HepG2 (cell line): ENCODE measurements at regions not wholly inside any gene's neighbourhood (a gene's known extent, or its start where the extent isn't known, plus 50 kb on each side); places are given as distances from the start of the nearest gene placed in this dataset.

ENCODE experiments used
- ATAC-seq: fragments of 200-7000 bp; cut with Tn5 transposase; 3 replicates; pipeline ENCODE4 v1.9.1; 2020; ENCODE audit warnings: mild to moderate bottlenecking, moderate library complexity
- BruUV-seq: library from RNA; stranded (reverse); fragments of 400-500 nt; replicated peaks from 2 replicates; lab custom pipeline; 2021; lab: Mats Ljungman, UMichigan
- CTCF ChIA-PET: fragments of 300-600 bp; formaldehyde crosslinking; extraction: SDS; loops from one replicate; lab custom pipeline; 2021; ENCODE audit warnings: low total read pairs, inconsistent platforms, low intra/inter-chr PET ratio; lab: Yijun Ruan, JAX
- POLR2A ChIA-PET: fragments of 350-600 bp; sonication (Branson Sonifier 250); formaldehyde crosslinking; loops from one replicate; lab custom pipeline; 2020; ENCODE audit warnings: antibody characterized with exemption, inconsistent platforms; lab: Yijun Ruan, JAX
- DNase-seq: peaks from one replicate; pipeline ENCODE4 v3.0.0-alpha.2; 2015; ENCODE audit warnings: low spot score
- FAIRE-seq: peaks from 3 replicates; lab custom pipeline; 2011; peaks lifted over from hg19 to GRCh38; lab: Jason Lieb, UNC
- H2AFZ ChIP-seq: one replicate; pipeline ENCODE4 v1.6.1; 2011; ENCODE audit warnings: low read length, inconsistent platforms
- H3K27ac ChIP-seq: fragments of 300-600 bp; 3 replicates; pipeline ENCODE4 v1.8.0; 2011; ENCODE audit warnings: mixed run types, mild to moderate bottlenecking, mixed read lengths, low read length, inconsistent platforms; ENCODE audit not compliant: insufficient read depth; ENCODE audit errors: extremely low read length
- H3K27me3 ChIP-seq, 2 experiments: fragments of 200-600 bp in 1 of 2; 2 replicates in 1 of 2; 3 replicates in 1 of 2; pipeline versions ENCODE4 v1.6.0 to v1.8.0; 2011; ENCODE audit warnings: low read length in 2 of 2, mild to moderate bottlenecking in 2 of 2, moderate library complexity in 2 of 2, inconsistent platforms in 1 of 2; ENCODE audit not compliant: insufficient read depth in 2 of 2, control insufficient read depth in 1 of 2
- H3K36me3 ChIP-seq, 2 experiments: fragments of 200-600 bp in 1 of 2; replicated peaks in 1 of 2; 2 replicates in 1 of 2; 3 replicates in 1 of 2; pipeline versions ENCODE4 v1.5.1 to v1.8.0; 2011; ENCODE audit warnings: low read length in 2 of 2, inconsistent platforms in 1 of 2; ENCODE audit not compliant: insufficient read depth in 2 of 2, control insufficient read depth in 1 of 2
- H3K4me1 ChIP-seq: 2 replicates; pipeline ENCODE4 v1.5.1; 2012; ENCODE audit warnings: low read length, inconsistent platforms; ENCODE audit not compliant: insufficient read depth
- H3K4me2 ChIP-seq: 2 replicates; pipeline ENCODE4 v1.6.0; 2011; ENCODE audit warnings: low read depth, low read length, inconsistent platforms
- H3K4me3 ChIP-seq, 3 experiments: fragments of 200-600 bp in 1 of 3; sonication (generic), shearing (Covaris generic) in 1 of 3; replicated peaks in 1 of 3; 2 replicates each; pipeline ENCODE4 v1.5.1; 2011 to 2016; ENCODE audit warnings: low read length in 3 of 3, inconsistent platforms in 2 of 3, low read depth in 2 of 3, mild to moderate bottlenecking in 2 of 3, control low read depth in 1 of 3, mixed read lengths in 1 of 3; ENCODE audit not compliant: insufficient read depth in 1 of 3
- H3K79me2 ChIP-seq: one replicate; pipeline ENCODE4 v1.6.1; 2011; ENCODE audit warnings: low read length, inconsistent platforms; ENCODE audit not compliant: insufficient read depth
- H3K9ac ChIP-seq: 2 replicates; pipeline ENCODE4 v1.6.0; 2011; ENCODE audit warnings: mild to moderate bottlenecking, low read depth, low read length, inconsistent platforms; ENCODE audit not compliant: insufficient read depth
- H3K9me3 ChIP-seq: 2 replicates; pipeline ENCODE4 v1.5.1; 2012; ENCODE audit warnings: mild to moderate bottlenecking, low read length
- H4K20me1 ChIP-seq: 2 replicates; pipeline ENCODE4 v1.6.0; 2011; ENCODE audit warnings: inconsistent platforms, mild to moderate bottlenecking, low read length, moderate library complexity; ENCODE audit not compliant: insufficient read depth
- ATAD3A ChIP-seq: sonication (generic); formaldehyde crosslinking; IDR thresholded peaks from 2 replicates; pipeline ENCODE4 v1.4.0; 2020; ENCODE audit warnings: missing genetic modification reagents
- E2F1 ChIP-seq: sonication (generic); formaldehyde crosslinking; IDR thresholded peaks from 2 replicates; pipeline ENCODE4 v1.5.0; 2020; ENCODE audit warnings: missing genetic modification reagents
- FOXJ3 ChIP-seq: sonication (generic); formaldehyde crosslinking; IDR thresholded peaks from 2 replicates; pipeline ENCODE4 v1.4.0; 2020; ENCODE audit warnings: missing genetic modification reagents, mild to moderate bottlenecking, borderline replicate concordance
- HINFP ChIP-seq: sonication (generic); formaldehyde crosslinking; IDR thresholded peaks from 2 replicates; pipeline ENCODE4 v1.4.0; 2020; ENCODE audit warnings: low read depth, mild to moderate bottlenecking, missing genetic modification reagents
- HNF4A ChIP-seq: sonication (generic); formaldehyde crosslinking; IDR thresholded peaks from 2 replicates; pipeline ENCODE4 v1.4.0; 2020; ENCODE audit warnings: missing genetic modification reagents
- KLF9 ChIP-seq: IDR thresholded peaks from 2 replicates; pipeline ENCODE4 v1.6.1; 2016; ENCODE audit warnings: low read depth
- MAFF ChIP-seq: IDR thresholded peaks from 2 replicates; pipeline ENCODE4 v1.6.1; 2011; ENCODE audit warnings: low read depth, low read length, improper control_type of control experiment
- NFAT5 ChIP-seq: sonication (generic); formaldehyde crosslinking; IDR thresholded peaks from 2 replicates; pipeline ENCODE4 v1.4.0; 2020; ENCODE audit warnings: missing genetic modification reagents
- NFE2 ChIP-seq: sonication (generic); formaldehyde crosslinking; IDR thresholded peaks from 2 replicates; pipeline ENCODE4 v1.4.0; 2020; ENCODE audit warnings: missing genetic modification reagents
- NONO ChIP-seq, 2 experiments: fragments of 450-650 bp in 1 of 2; sonication (generic) in 1 of 2; formaldehyde crosslinking in 1 of 2; IDR thresholded peaks in 1 of 2; conservative IDR thresholded peaks in 1 of 2; 2 replicates each; pipeline versions ENCODE4 v1.6.1 to v1.8.0; 2017 to 2022; ENCODE audit warnings: mild to moderate bottlenecking in 1 of 2, missing genetic modification reagents in 1 of 2, moderate library complexity in 1 of 2
- PATZ1 ChIP-seq: sonication (generic); formaldehyde crosslinking; IDR thresholded peaks from 2 replicates; pipeline ENCODE4 v1.4.0; 2020; ENCODE audit warnings: missing genetic modification reagents
- TMF1 ChIP-seq: sonication (generic); formaldehyde crosslinking; IDR thresholded peaks from 2 replicates; pipeline ENCODE4 v1.8.1; 2022; ENCODE audit warnings: low read depth, missing genetic modification reagents
- ZFP37 ChIP-seq: sonication (generic); formaldehyde crosslinking; IDR thresholded peaks from 2 replicates; pipeline ENCODE4 v1.4.0; 2020; ENCODE audit warnings: missing genetic modification reagents, borderline replicate concordance
- ZNF101 ChIP-seq: sonication (generic); formaldehyde crosslinking; IDR thresholded peaks from 2 replicates; pipeline ENCODE4 v1.4.0; 2020; ENCODE audit warnings: mild to moderate bottlenecking, low read depth, missing genetic modification reagents, borderline replicate concordance
- ZNF17 ChIP-seq: sonication (generic); formaldehyde crosslinking; IDR thresholded peaks from 2 replicates; pipeline ENCODE4 v1.5.0; 2020; ENCODE audit warnings: mild to moderate bottlenecking, missing genetic modification reagents
- ZNF839 ChIP-seq: sonication (generic); formaldehyde crosslinking; IDR thresholded peaks from 2 replicates; pipeline ENCODE4 v1.4.0; 2020; ENCODE audit warnings: missing genetic modification reagents, mild to moderate bottlenecking, borderline replicate concordance
- WGBS: methylation state at CpG from one replicate; pipeline ENCODE4 v1.1.6; 2017; ENCODE audit warnings: low lambda C conversion rate; 5-methylcytosine and 5-hydroxymethylcytosine counted together
- in situ Hi-C: cut with HindIII; loops from 2 replicates; pipeline ENCODE4 v1.10.0; 2017; ENCODE audit warnings: low pct_unique_long_range_greater_than_20kb; ENCODE audit not compliant: extremely low pct_ligation_motif_present
- intact Hi-C: fragments of 100-400 bp; cut with micrococcal nuclease; formaldehyde crosslinking; loops from one replicate; pipeline ENCODE4 v1.10.0; 2022; ENCODE audit not compliant: unreplicated experiment

- Histone ChIP-seq H3K27ac (no peak overlapping the region), H3K36me3 (no peaks in the 10 kb centered on the region), H2AFZ (no peak overlapping the region), H3K9ac (no peak overlapping the region), H3K79me2 (no peaks in the 10 kb centered on the region), H3K9me3 (no peaks in the 10 kb centered on the region), H3K27me3 (no peaks in the 10 kb centered on the region; a peak in 1 of 5 replicates), H3K4me3 (no peak overlapping the region), H3K4me1 (peaks cover 10% of the 10 kb centered on the region), H4K20me1 (no peaks in the 10 kb centered on the region), H3K4me2 (no peak overlapping the region)
- intact Hi-C loops: no loop called here
- ATAC-seq (no peak), DNase-seq (no peak), FAIRE-seq (no peak)
- CTCF ChIA-PET: no interaction called here
- POLR2A ChIA-PET: no interaction called here
- in situ Hi-C loops: no loop called here
- BruUV-seq: no TSS peak
- WGBS: 100% methylated on average over 2 of the region's 23 CpGs
- TF ChIP-seq TMF1 (CRISPR knock-in tag) (no peak), ATAD3A (CRISPR knock-in tag) (no peak), PATZ1 (no peak), ZNF839 (CRISPR knock-in tag) (no peak), NFE2 (CRISPR knock-in tag) (no peak), HNF4A (CRISPR knock-in tag) (no peak), KLF9 (no peak), MAFF (no peak), ZNF17 (no peak), FOXJ3 (no peak), NFAT5 (CRISPR knock-in tag) (no peak), ZNF101 (CRISPR knock-in tag) (no peak), E2F1 (no peak), HINFP (CRISPR knock-in tag) (no peak), NONO (IDR thresholded peaks at IDR 0.05) (no peak), NONO (CRISPR knock-in tag; conservative IDR thresholded peaks at IDR 0.05) (no peak), ZFP37 (CRISPR knock-in tag) (no peak)
Observed at GRCh38 chr13:22770891-22771290, 409.9 kb upstream of the SGCG start.
